HG02938 (cell line): ENCODE measurements at regions not wholly inside any gene's neighbourhood (a gene's known extent, or its start where the extent isn't known, plus 50 kb on each side); places are given as distances from the start of the nearest gene placed in this dataset.
"Not testable (repeated sequence)": the region's sequence is repeated elsewhere in the genome, so short reads cannot be mapped to it uniquely, and the experiment has no call there.

Experiments used
- ATAC-seq: cut with Tn5 transposase; IDR thresholded peaks from one replicate; pipeline ENCODE4 v1.9.1; 2021; ENCODE audit warnings: mild to moderate bottlenecking, moderate library complexity; ENCODE audit not compliant: unreplicated experiment

- no peak for ATAC-seq
These were observed 711.1 kb upstream of the SEMA3D start for GRCh38 chr7:85897967-85898366.

DNA sequence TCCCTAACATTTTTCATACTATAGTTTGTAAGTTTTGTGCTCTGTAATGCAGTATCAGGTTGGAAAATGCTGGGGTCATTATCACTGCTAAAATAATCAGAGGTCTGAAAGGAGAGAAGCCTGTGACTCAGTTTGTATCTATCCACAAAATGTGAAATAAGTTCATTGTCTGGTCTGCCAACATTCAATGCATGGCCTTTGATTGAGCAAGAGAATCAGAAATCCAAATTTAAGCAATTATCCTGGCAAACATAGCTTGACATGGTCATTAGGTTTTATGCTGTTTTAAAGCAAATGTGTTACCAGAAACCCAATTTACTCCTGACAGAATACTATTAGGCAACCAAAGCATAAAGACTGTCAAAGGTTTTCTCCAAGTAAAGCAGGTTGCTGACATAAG, 709.7 kb upstream of the SEMA3D start:
- ATAC-seq = no peak

DNA sequence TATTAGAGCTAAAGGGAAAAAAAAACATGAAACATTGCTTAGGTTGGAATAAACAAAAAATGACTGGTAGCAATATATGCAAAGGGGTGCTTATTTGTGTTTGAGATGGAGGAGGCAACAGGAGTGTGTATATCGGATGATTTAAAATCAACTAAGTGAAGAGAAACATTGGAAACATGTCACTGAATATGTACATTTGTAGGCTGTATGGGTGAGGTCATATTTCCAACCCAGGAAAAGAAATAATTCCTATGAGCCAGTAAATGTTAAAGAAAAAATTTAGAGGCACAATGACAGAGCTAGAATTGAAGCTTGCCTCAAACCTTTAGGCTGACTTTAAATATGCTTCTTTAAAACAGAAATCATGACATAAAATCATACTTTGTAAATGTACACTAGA, 709.0 kb upstream of the SEMA3D start:
- no peak for ATAC-seq

DNA sequence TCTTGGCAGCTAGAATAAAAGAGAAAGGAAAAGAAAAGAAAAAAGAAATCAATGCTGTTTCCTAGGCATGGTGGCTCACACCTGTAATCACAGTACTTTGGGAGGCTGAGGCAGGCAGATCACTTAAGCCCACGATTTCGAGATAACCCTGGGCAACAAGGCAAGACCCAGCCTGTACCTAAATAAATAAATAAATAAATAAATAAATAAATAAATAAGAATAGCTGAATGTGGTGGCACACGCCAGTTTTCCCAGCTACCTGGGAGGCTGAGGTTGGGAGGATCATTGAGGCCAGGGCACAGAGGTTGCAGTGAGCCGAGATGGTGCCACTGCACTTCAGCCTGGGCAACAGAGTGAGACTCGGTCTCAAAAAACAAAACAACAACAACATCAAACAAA, 705.0 kb upstream of the SEMA3D start:
- ATAC-seq = not testable (repeated sequence)

- peak; percentile 94 for ATAC-seq
These were observed 703.5 kb upstream of the SEMA3D start for GRCh38 chr7:85890244-85890811.

DNA sequence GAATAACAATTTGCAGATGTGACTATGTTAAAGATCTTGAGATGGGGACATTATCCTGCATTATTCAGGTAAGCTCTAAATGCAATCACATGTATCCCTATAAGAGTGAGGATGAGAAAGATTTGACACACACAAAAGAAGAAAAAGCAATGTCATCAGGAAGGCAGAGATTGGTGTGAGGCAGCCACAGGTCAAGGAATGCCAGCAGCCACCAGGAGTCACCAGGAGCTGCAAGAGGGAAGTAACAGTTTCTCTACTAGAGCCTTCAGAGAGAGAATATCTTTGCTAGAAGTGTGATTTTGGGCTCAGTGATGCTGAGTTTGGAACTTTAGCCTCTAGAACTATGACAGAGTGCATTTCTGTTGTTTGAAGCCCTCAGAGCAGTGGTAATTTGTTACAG, 700.3 kb upstream of the SEMA3D start:
- no peak for ATAC-seq

DNA sequence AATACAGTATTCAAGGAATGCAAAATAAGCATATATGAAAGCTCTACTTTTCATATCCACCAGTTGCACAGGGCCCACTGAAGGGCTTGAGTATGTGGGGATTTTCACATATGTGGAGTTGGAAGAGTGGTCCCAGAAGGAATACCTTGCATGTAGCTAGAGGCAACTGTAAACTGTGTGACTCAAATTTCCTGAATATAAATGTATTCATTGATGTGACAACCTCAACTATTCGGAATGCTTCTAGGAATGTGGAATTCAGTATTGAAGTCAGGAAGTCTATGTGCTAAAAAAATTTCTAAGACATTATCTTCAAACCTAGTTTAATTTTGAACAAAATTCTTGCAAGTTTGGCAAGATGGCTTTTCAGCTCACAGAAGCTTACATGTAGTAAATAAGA, 695.5 kb upstream of the SEMA3D start:
- no peak for ATAC-seq

- no peak for ATAC-seq
These were observed 688.5 kb upstream of the SEMA3D start for GRCh38 chr7:85875398-85875797.

GRCh38 chr7:85866540-85866939, 679.7 kb upstream of the SEMA3D start:
- no peak for ATAC-seq

- no peak for ATAC-seq
These were observed 664.8 kb upstream of the SEMA3D start for GRCh38 chr7:85851571-85852193.

- ATAC-seq = no peak
These were observed 663.5 kb upstream of the SEMA3D start for GRCh38 chr7:85850381-85850780.

DNA sequence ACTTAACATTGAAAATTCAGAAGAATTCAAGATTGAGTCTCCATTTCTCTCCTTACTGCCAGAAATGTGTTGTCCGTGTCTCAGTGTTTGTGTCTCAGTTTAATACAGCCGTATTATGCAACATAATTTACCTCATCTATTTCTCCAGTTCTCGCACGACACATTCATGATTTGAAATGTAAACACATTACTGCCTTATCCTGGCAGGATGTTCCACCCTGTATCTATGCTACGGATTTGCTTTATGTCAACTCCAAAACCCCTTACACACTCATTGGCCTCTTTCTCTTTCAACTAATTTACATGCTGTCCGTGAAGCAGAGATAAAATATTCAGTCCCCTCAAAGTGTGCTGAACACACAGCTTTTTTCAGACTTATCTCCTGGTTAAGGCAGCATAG, 653.7 kb upstream of the SEMA3D start:
- no peak for ATAC-seq

GRCh38 chr7:85833066-85833465, 646.2 kb upstream of the SEMA3D start:
- no peak for ATAC-seq

GRCh38 chr7:85830982-85831381, 644.1 kb upstream of the SEMA3D start:
- ATAC-seq = no peak

- no peak for ATAC-seq
These were observed 643.1 kb upstream of the SEMA3D start for GRCh38 chr7:85829817-85830432.

- ATAC-seq = no peak
These were observed 642.3 kb upstream of the SEMA3D start for GRCh38 chr7:85829176-85829575.

DNA sequence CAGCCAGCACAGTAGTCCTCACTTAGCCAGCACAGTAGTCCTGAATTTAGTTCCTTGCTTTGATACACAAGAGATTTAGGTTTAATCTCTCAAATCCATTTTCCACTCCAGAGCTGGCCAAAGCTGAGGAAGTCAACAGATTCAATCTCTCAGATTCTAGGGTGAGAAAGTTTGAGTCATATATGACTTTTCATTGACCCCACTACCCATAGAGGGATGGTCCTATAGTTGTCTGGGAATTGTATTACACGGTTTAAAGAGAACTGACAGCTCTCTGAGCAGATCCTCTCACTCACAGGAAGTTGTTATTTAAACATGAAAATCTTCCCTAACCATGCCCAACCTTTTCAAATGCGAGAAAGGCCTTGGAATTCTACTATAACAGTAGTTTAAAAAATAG, 641.8 kb upstream of the SEMA3D start:
- no peak for ATAC-seq

GRCh38 chr7:85823396-85824080, 636.7 kb upstream of the SEMA3D start:
- no peak for ATAC-seq

DNA sequence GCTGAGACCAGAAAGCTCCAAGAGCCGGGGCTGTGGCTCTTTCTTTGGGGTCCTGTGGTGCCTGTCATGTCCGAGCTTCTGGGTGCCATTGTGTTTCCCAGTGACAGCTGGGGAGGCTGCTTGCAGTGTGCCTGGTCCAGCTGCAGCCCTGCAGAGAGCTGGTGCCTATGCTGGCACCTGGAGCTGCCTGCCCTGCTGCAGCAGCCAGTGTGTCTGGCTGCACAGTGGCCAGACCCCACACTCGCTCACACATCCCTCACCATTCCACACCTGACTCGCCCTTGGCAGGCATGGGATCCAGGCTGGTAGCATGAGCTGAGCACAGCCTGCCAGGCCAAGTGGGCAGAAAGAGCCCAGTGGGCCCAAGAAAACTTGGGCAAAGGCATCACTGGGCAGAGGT, 635.1 kb upstream of the SEMA3D start:
- no peak for ATAC-seq

DNA sequence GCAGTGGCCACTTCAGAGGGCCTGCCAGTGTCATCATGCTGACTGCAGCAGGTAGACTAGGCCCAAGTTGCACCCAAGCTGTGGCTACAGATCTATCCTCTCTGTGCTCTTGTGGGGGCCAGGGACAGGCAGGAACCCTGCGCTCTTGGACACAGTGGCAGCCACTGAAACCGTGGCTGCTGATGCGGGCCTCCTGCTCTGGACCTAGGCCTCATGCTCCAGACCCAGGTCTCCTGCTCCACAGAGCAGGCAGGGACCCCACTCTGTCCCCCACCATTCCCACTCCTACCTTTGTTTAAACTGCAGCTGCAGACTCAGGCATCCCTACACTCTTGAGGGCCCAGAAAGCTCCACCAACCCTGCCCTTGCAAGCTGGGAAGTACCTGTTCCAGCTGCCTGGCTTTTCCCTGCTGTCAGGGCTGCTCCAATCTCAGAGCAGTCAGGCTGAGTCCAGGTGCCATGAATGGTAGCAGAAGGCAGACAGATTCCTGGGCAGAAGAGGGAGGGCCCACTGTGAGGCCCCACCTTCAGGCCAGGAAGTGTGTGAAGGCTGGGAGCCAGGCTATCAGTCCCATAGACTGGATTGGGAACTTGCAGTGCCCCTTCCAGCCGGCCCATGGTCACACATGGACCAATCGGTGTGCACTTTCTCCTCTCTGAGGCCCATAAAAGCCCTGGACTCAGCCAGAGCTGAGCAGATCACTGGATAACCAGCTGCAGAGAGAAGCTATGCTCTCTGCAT, 634.0 kb upstream of the SEMA3D start:
- ATAC-seq = no peak

DNA sequence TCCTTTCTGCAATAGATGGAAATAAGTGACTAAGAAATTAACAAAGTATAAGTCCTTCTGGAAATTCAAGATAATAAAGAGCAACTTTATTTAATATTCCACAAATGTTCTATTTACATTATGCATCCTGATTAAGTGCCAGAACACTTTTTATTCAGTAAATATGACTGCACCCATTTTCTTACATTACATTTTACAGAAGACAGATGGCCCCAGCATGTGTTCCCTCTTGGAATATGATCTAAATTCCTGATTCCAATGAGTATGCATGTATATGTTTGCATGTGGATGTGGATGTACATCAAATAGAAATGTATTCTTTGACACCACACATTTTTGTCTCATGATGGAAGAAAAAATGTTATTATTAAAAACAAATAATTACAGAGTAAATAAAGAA, 628.7 kb upstream of the SEMA3D start:
- ATAC-seq = no peak
